ENCODE measurements at regions not wholly inside any gene's neighbourhood (a gene's known extent, or its start where the extent isn't known, plus 50 kb on each side); places are given as distances from the start of the nearest gene placed in this dataset.

- no peak for DNase-seq
These were observed 95.6 kb downstream of the GPAM start for GRCh38 chr10:112087953-112088456.

DNA sequence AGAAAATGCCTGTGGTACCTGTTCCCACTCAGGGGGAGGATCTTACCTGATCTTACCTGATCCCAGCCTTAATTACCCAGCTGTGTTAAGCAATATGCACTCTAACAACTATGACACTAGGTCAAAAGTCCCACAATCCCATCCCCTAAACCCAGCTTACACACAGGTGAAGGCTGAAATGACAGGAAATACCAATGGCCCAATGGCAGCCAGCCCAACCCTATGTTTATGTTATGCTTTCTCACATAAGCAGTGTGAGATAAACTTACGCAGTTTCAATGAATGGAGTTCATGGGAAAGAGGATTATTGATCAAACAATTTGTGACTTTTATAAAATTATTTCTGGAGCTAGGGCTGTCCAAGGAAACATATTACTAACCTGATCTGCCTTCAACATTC lies 91.9 kb downstream of the GPAM start:
- no peak for DNase-seq

GRCh38 chr10:112092519-112092918 lies 91.0 kb downstream of the GPAM start:
- no peak for DNase-seq

DNA sequence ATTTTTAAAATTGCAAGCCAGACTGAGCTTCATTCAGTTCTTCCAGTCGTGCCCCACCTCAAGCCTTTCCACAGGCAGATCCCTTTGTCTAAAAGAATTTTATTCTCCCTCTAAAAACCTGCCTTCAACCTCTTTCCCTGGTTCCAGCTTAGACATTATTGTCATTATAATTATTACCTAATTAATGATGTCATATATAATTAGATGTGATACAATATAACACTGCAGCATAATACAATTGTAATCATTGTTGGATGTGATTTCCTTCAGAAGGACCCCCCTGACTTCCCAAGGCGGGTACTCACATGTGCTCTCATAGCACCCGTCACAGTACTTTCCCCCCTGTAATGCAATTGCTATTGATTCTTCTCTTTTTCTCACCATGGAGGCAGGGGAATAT lies 88.6 kb downstream of the GPAM start:
- DNase-seq, result no peak

GRCh38 chr10:112095731-112096130 lies 87.8 kb downstream of the GPAM start:
- DNase-seq, result no peak

DNA sequence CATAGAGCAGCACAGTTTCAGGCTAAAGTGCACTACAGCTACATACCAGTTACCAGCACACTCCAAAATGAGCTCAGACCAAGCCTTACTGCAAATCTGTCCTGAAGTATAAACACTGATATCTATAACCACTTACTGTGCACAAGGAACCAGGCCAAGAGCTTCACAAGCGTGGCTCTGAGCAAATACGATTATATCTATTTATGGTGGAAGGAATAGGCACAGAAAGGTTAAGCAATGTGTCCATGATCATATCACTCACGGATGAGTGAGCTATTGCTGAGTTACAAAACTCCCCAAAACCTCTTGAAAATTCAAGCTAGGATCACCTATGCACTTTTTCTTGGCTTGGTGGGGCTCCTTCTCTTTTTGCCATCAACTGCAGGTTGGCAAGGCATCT lies 84.9 kb downstream of the GPAM start:
- DNase-seq, result no peak

All from HCEC 1CT (cell line).